Karpas-422 (cell line): ENCODE measurements at regions not wholly inside any gene's neighbourhood (a gene's known extent, or its start where the extent isn't known, plus 50 kb on each side); places are given as distances from the start of the nearest gene placed in this dataset.

ENCODE experiments used
- DNase-seq: peaks from one replicate; pipeline ENCODE4 v3.0.0-alpha.2; 2015
- H2AFZ ChIP-seq: fragments of 200-600 bp; sonication (generic); 2 replicates; pipeline ENCODE4 v1.6.1; 2014; ENCODE audit warnings: antibody characterized with exemption, low read length, mixed read lengths
- H3K27ac ChIP-seq: fragments of 200-600 bp; sonication (generic); 2 replicates; pipeline ENCODE4 v1.5.1; 2014; ENCODE audit warnings: mild to moderate bottlenecking, low read length, moderate library complexity
- H3K27me3 ChIP-seq: fragments of 200-600 bp; sonication (generic); 2 replicates; pipeline ENCODE4 v1.6.1; 2014; ENCODE audit warnings: low read length, mixed read lengths
- H3K36me3 ChIP-seq: fragments of 200-600 bp; sonication (generic); 2 replicates; pipeline ENCODE4 v1.6.1; 2014; ENCODE audit warnings: low read length, mixed read lengths; ENCODE audit not compliant: insufficient read depth
- H3K4me1 ChIP-seq: fragments of 200-600 bp; sonication (generic); 2 replicates; pipeline ENCODE4 v1.6.1; 2014; ENCODE audit warnings: mild to moderate bottlenecking, low read length, mixed read lengths
- H3K4me2 ChIP-seq: fragments of 200-600 bp; sonication (generic); 2 replicates; pipeline ENCODE4 v1.6.1; 2014; ENCODE audit warnings: low read length, low read depth, mild to moderate bottlenecking; ENCODE audit not compliant: poor library complexity, severe bottlenecking
- H3K4me3 ChIP-seq: fragments of 200-600 bp; sonication (generic); 2 replicates; pipeline ENCODE4 v1.5.1; 2014; ENCODE audit warnings: mild to moderate bottlenecking, antibody characterized with exemption, low read length, mixed read lengths
- H3K79me2 ChIP-seq: fragments of 200-600 bp; sonication (generic); 2 replicates; pipeline ENCODE4 v1.6.1; 2014; ENCODE audit warnings: mild to moderate bottlenecking, low read length, mixed read lengths
- H3K9ac ChIP-seq: fragments of 200-600 bp; sonication (generic); 2 replicates; pipeline ENCODE4 v1.6.0; 2014; ENCODE audit warnings: low read length
- H3K9me2 ChIP-seq: fragments of 200-600 bp; sonication (generic), shearing (Covaris generic); replicated peaks from 2 replicates; pipeline ENCODE4 v1.6.0; 2014; ENCODE audit warnings: mild to moderate bottlenecking, low read length, moderate library complexity; ENCODE audit not compliant: insufficient read depth
- H3K9me3 ChIP-seq: fragments of 300-700, 200-600 bp; sonication (generic); 2 replicates; pipeline ENCODE4 v1.6.1; 2014; ENCODE audit warnings: low read length, mixed read lengths
- H4K20me1 ChIP-seq: fragments of 200-600 bp; sonication (generic); 2 replicates; pipeline ENCODE4 v1.6.1; 2014; ENCODE audit warnings: mild to moderate bottlenecking, antibody characterized with exemption, low read length, low read depth; ENCODE audit not compliant: insufficient read depth

GRCh38 chr1:192756847-192757246 lies 52.0 kb upstream of the RGS2 start:
- Histone ChIP-seq H3K4me2 (no peak overlapping the region), H3K27me3 (no peaks in the 10 kb centered on the region), H4K20me1 (no peaks in the 10 kb centered on the region), H2AFZ (0 out of 2 replicates have a peak overlapping the region, but pooled peaks have one; percentile 7), H3K36me3 (no peaks in the 10 kb centered on the region), H3K9me2 (no peaks in the 10 kb centered on the region), H3K79me2 (no peaks in the 10 kb centered on the region), H3K9ac (no peak overlapping the region), H3K4me3 (no peak overlapping the region), H3K4me1 (peaks cover 6% of the 10 kb centered on the region; the same call in 1 of the 2 replicates), H3K9me3 (no peaks in the 10 kb centered on the region), H3K27ac (no peak overlapping the region)
- DNase-seq: no peak

- no peak overlapping the region for H3K27ac ChIP-seq
- H3K4me1 ChIP-seq: peaks cover 6% of the 10 kb centered on the region; the same call in 1 of the 2 replicates
- H3K9me3 ChIP-seq: no peaks in the 10 kb centered on the region
- H3K9me2 ChIP-seq: no peaks in the 10 kb centered on the region
- DNase-seq: no peak
- no peaks in the 10 kb centered on the region for H3K79me2 ChIP-seq
- no peaks in the 10 kb centered on the region for H3K36me3 ChIP-seq
- no peak overlapping the region for H2AFZ ChIP-seq
- H4K20me1 ChIP-seq: no peaks in the 10 kb centered on the region
- H3K4me3 ChIP-seq: no peak overlapping the region
- H3K4me2 ChIP-seq: no peak overlapping the region
- H3K27me3 ChIP-seq: no peaks in the 10 kb centered on the region
- no peak overlapping the region for H3K9ac ChIP-seq
Observed at GRCh38 chr1:192758492-192758891, 50.3 kb upstream of the RGS2 start.
